ENCODE measurements at regions not wholly inside any gene's neighbourhood (a gene's known extent, or its start where the extent isn't known, plus 50 kb on each side); places are given as distances from the start of the nearest gene placed in this dataset.

GRCh38 chr3:88589138-88589537 is 439.4 kb downstream of the C3orf38 start:
- TF ChIP-seq KAT7 (CRISPR knock-in tag; IDR thresholded peaks at IDR 0.05; ENCODE audit: borderline replicate concordance) (no peak), STAT6 (CRISPR knock-in tag; conservative IDR thresholded peaks at IDR 0.05; ENCODE audit: low read depth) (no peak), ATF1 (CRISPR knock-in tag; IDR thresholded peaks at IDR 0.05) (no peak), ESRRA (CRISPR knock-in tag; IDR thresholded peaks at IDR 0.05; ENCODE audit: borderline replicate concordance) (no peak), ATF3 (CRISPR knock-in tag; conservative IDR thresholded peaks at IDR 0.05) (no peak), CTCF (IDR thresholded peaks at IDR 0.05) (no peak), USF2 (CRISPR knock-in tag; IDR thresholded peaks at IDR 0.05) (no peak), MLX (CRISPR knock-in tag; IDR thresholded peaks at IDR 0.05) (no peak), AFF4 (CRISPR knock-in tag; IDR thresholded peaks at IDR 0.05; ENCODE audit: borderline replicate concordance) (no peak), E2F4 (CRISPR knock-in tag; IDR thresholded peaks at IDR 0.05; ENCODE audit: borderline replicate concordance, low read depth) (no peak), FOXK1 (CRISPR knock-in tag; IDR thresholded peaks at IDR 0.05) (no peak), FOXP1 (CRISPR knock-in tag; IDR thresholded peaks at IDR 0.05; ENCODE audit: borderline replicate concordance) (no peak), JUN (CRISPR knock-in tag; IDR thresholded peaks at IDR 0.05) (no peak), SP1 (CRISPR knock-in tag; conservative IDR thresholded peaks at IDR 0.05) (no peak)

Data from WTC11 (cell line).